22Rv1 (cell line): ENCODE measurements at regions not wholly inside any gene's neighbourhood (a gene's known extent, or its start where the extent isn't known, plus 50 kb on each side); places are given as distances from the start of the nearest gene placed in this dataset.

ENCODE experiments used
- CTCF ChIP-seq: fragments of 450-650 bp; IDR thresholded peaks from 2 replicates; pipeline ENCODE4 v1.5.1; 2017; ENCODE audit warnings: mild to moderate bottlenecking
- ZFX ChIP-seq: fragments of 450-650 bp; IDR thresholded peaks from 2 replicates; pipeline ENCODE4 v1.6.1; 2017; ENCODE audit warnings: antibody characterized with exemption, borderline replicate concordance

GRCh38 chr14:70256601-70257000 lies 67.8 kb upstream of the SLC8A3 start:
- no peak for TF ChIP-seq CTCF
- no peak for TF ChIP-seq ZFX
